Esophagus squamous epithelium (tissue), 5 donors: ENCODE measurements at regions not wholly inside any gene's neighbourhood (a gene's known extent, or its start where the extent isn't known, plus 50 kb on each side); places are given as distances from the start of the nearest gene placed in this dataset.

Experiments
- DNase-seq: peaks from one replicate; lab custom pipeline; 2025; lab: John Stamatoyannopoulos, UW
- H3K27ac ChIP-seq, 4 donors: fragments of 200-600 bp; sonication (generic); one replicate each; pipeline ENCODE4 v1.5.1; 2016 to 2019; ENCODE audit warnings: mild to moderate bottlenecking in 1 of 4
- H3K27me3 ChIP-seq, 4 donors: fragments of 200-600 bp; sonication (generic); 1 replicate in 3 of 4; 2 replicates in 1 of 4; pipeline versions ENCODE4 v1.5.1 to v1.6.0; 2017 to 2021; ENCODE audit warnings: antibody characterized with exemption in 1 of 4
- H3K36me3 ChIP-seq, 3 donors: fragments of 200-600 bp; sonication (generic); one replicate each; pipeline ENCODE4 v1.5.1; 2016 to 2019
- H3K4me1 ChIP-seq, 3 donors: fragments of 200-600 bp; sonication (generic); one replicate each; pipeline ENCODE4 v1.5.1; 2017 to 2019
- H3K4me3 ChIP-seq, 4 donors: fragments of 200-600 bp; sonication (generic); 1 replicate in 3 of 4; 2 replicates in 1 of 4; pipeline ENCODE4 v1.5.1; 2016 to 2019; ENCODE audit warnings: mild to moderate bottlenecking in 2 of 4, moderate library complexity in 1 of 4
- H3K9me3 ChIP-seq, 3 donors: fragments of 200-600 bp; sonication (generic); one replicate each; pipeline ENCODE4 v1.5.1; 2016 to 2019
- CTCF ChIP-seq, 6 experiments: fragments of 450-650 bp in 4 of 6; fragments of 200-600 bp in 2 of 6; sonication (generic) in 2 of 6; IDR thresholded peaks; one replicate each; pipeline ENCODE4 v1.5.1; 2016 to 2019; ENCODE audit warnings: antibody characterized with exemption in 6 of 6, mild to moderate bottlenecking in 4 of 6, moderate library complexity in 4 of 6
- POLR2A ChIP-seq, 4 donors: fragments of 450-650 bp; IDR thresholded peaks; one replicate each; pipeline ENCODE4 v1.6.1; 2017; ENCODE audit warnings: antibody characterized with exemption in 4 of 4, mild to moderate bottlenecking in 4 of 4, moderate library complexity in 3 of 4
- WGBS, 2 donors: methylation state at CpG; one replicate each; pipeline ENCODE4 v1.1.5; 2018; 5-methylcytosine and 5-hydroxymethylcytosine counted together
- intact Hi-C: fragments of 100-400 bp; cut with DNase I; formaldehyde crosslinking; loops from one replicate; pipeline ENCODE4 v1.15.0; 2022
- donor health status: DM: yes; HTN: yes; CAD: no.

DNA sequence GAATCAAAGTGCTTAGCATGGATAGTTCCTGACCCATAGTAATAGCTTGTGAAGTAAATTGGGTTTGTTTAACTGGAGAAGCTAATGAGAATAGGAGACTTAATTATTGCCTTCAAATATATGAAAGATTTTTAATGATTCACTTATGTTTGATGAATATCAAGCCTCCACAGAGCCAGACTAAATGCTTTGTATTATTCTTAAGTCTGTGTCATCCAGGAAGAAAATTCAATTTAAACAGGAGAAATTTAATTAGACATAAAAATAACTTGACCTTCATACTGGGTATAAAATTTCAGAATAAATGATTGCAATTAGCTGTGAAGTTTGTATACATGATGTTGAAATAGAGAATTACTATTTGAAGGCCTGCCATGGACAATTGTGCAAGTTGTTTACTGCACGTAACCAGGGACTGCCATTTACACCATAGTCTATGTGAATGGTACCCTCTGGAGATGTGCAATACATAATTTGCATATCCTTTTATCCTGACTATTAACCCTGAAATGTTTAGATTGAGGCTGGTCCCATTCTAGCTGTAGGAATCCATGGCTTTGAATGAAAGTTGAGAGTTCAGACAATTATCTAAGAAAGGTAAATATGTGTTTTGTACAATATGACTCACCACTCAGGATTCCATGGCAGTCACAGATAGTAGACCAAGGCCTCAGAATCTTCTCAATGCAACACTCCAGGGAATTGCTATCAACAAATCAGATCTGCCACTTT, 133.5 kb upstream of the IL12B start:
- Histone ChIP-seq H3K36me3 (no peaks in the 10 kb centered on the region), H3K9me3 (no peaks in the 10 kb centered on the region), H3K27me3 (no peaks in the 10 kb centered on the region), H3K4me1 (peaks cover 0 to 22% (median 0%) of the 10 kb centered on the region in 3 donors), H3K4me3 (no peak overlapping the region), H3K27ac (peak overlapping the region in 2 of 4 donors; percentile 10 to 45)
- TF ChIP-seq CTCF (IDR thresholded peaks at IDR 0.05) (no peak), POLR2A (IDR thresholded peaks at IDR 0.05) (no peak)
- DNase-seq = no peak
- intact Hi-C loops = no loop called here
- WGBS, 2 donors = 64 to 76% methylated on average over 1 of the region's 1 CpG

- peaks cover 0 to 28% (median 0%) of the 10 kb centered on the region in 3 donors for H3K4me1 ChIP-seq
- H3K4me3 ChIP-seq = no peak overlapping the region
- no peaks in the 10 kb centered on the region for H3K36me3 ChIP-seq
- no peak for DNase-seq
- H3K27me3 ChIP-seq = no peaks in the 10 kb centered on the region
- WGBS, 2 donors = 83% methylated on average over 3 of the region's 3 CpGs
- TF ChIP-seq POLR2A (IDR thresholded peaks at IDR 0.05) (no peak), CTCF (IDR thresholded peaks at IDR 0.05) (no peak)
- no peak overlapping the region for H3K27ac ChIP-seq
- no peaks in the 10 kb centered on the region for H3K9me3 ChIP-seq
- intact Hi-C loops = no loop called here
Observed at GRCh38 chr5:159465604-159466003, 135.3 kb upstream of the IL12B start.

DNA sequence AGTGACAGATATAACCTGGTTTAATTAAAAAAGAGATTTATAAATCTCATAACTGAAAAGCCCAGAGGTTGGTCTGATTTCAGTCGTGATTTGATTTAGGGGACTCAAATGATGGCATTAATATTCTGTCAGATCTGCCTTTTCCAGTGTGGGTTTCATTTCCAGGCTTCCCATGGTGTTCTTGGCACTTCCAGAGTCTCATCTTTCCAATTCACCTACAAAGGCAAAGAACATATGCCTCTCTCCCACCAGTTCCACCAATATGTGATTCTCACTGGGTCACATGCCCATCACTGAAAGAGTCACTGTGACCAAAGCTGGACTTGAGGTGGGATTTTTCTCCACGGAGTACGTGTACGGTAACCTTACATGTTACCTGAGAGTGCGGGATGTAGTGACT, 137.4 kb upstream of the IL12B start:
- Histone ChIP-seq H3K27me3 (no peaks in the 10 kb centered on the region), H3K36me3 (no peaks in the 10 kb centered on the region), H3K27ac (no peak overlapping the region), H3K4me1 (peaks cover 0 to 17% (median 0%) of the 10 kb centered on the region in 3 donors), H3K9me3 (no peaks in the 10 kb centered on the region), H3K4me3 (no peak overlapping the region)
- no peak for DNase-seq
- WGBS, 2 donors = 94 to 95% methylated on average over 5 of the region's 5 CpGs
- no peak for TF ChIP-seq POLR2A (IDR thresholded peaks at IDR 0.05)
- TF ChIP-seq CTCF (IDR thresholded peaks at IDR 0.05) = no peak
- intact Hi-C loops = no loop called here

DNA sequence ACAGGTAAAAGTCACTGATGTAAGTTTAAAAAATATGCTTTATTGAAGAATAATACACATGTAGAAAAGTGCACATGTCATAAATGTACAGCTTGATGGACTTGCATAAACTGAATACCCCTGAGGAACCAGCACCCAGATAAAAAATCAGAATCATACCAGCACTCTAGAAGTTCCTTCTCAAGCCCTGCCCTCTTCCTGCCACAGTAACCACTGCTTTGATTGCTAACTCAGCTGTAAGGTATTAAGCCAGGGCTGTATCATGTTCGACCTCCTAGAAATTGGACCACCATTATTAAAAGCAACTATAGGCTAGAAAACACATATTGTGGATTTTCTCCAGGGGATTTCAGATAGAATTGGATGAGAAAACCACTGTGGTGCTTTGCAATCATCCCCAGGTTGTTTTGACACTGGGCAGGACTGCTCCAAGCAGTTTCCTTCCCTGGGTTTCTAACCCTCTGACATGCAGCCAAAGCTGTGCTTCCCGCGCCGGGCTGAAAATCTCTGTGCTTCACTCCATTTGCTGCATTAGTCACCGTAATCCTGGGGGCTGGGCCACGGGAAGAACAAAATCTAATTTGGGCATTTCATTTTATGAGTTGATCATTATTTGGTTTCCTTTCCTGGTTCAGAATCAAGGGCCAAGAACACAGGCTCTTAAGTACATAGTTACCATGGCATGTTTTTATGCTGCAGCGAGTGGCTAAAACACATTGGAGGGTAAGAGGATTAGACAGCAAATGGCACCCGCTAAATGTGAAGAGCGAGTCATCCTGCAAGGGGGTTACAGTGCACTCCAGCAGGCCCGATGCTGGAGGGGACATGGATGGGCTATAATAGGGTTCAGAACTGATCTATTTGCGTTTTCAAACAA, 139.4 kb upstream of the IL12B start:
- intact Hi-C loops = no loop called here
- no peaks in the 10 kb centered on the region for H3K27me3 ChIP-seq
- no peaks in the 10 kb centered on the region for H3K36me3 ChIP-seq
- peak overlapping the region in 1 of 4 donors; percentile 44 for H3K27ac ChIP-seq
- H3K4me1 ChIP-seq = peaks cover 0 to 6% (median 0%) of the 10 kb centered on the region in 3 donors
- no peak for DNase-seq
- 57 to 65% methylated on average over 11 of the region's 11 CpGs for WGBS, 2 donors
- TF ChIP-seq CTCF (IDR thresholded peaks at IDR 0.05) (no peak), POLR2A (IDR thresholded peaks at IDR 0.05) (no peak)
- peaks cover 0 to under 1% (median 0%) of the 10 kb centered on the region in 3 donors for H3K9me3 ChIP-seq
- no peak overlapping the region for H3K4me3 ChIP-seq

- no peak for DNase-seq
Observed at GRCh38 chr5:159471904-159472303, 141.6 kb upstream of the IL12B start.

More at GRCh38 chr5:159471904-159472303, 141.6 kb upstream of the IL12B start:
- Histone ChIP-seq H3K27me3 (no peaks in the 10 kb centered on the region), H3K27ac (peak overlapping the region in 3 of 4 donors; percentile 57 to 71 (median 65)), H3K36me3 (no peaks in the 10 kb centered on the region), H3K9me3 (peaks cover 0 to 10% (median 5%) of the 10 kb centered on the region in 3 donors), H3K4me3 (no peak overlapping the region), H3K4me1 (peaks cover 0 to 6% (median 0%) of the 10 kb centered on the region in 3 donors)
- WGBS, 2 donors = 35 to 50% methylated on average over 2 of the region's 2 CpGs
- intact Hi-C loops = no loop called here
- TF ChIP-seq POLR2A (IDR thresholded peaks at IDR 0.05) (no peak), CTCF (IDR thresholded peaks at IDR 0.05) (no peak)
